ENCODE measurements at regions not wholly inside any gene's neighbourhood (a gene's known extent, or its start where the extent isn't known, plus 50 kb on each side); places are given as distances from the start of the nearest gene placed in this dataset.
"Not testable (repeated sequence)": the region's sequence is repeated elsewhere in the genome, so short reads cannot be mapped to it uniquely, and the experiment has no call there.

GRCh38 chr15:79492065-79492464 lies 59.9 kb downstream of the MINAR1 start:
- no peak for FAIRE-seq
- no peak for DNase-seq (ENCODE audit: extremely low spot score, insufficient read length, low read depth)

- no peak for DNase-seq (ENCODE audit: extremely low spot score, insufficient read length, low read depth)
- FAIRE-seq = no peak
These were observed 62.3 kb downstream of the MINAR1 start for GRCh38 chr15:79494384-79494909.

- no peak for FAIRE-seq
- no peak for DNase-seq (ENCODE audit: extremely low spot score, insufficient read length, low read depth)
These were observed 63.0 kb downstream of the MINAR1 start for GRCh38 chr15:79494963-79495755.

GRCh38 chr15:79495775-79496174 lies 63.6 kb downstream of the MINAR1 start:
- FAIRE-seq = no peak

GRCh38 chr15:79496838-79497237 lies 64.7 kb downstream of the MINAR1 start:
- FAIRE-seq (no peak), DNase-seq (ENCODE audit: extremely low spot score, insufficient read length, low read depth) (no peak)

More at GRCh38 chr15:79495775-79496174, 63.6 kb downstream of the MINAR1 start:
- no peak for DNase-seq (ENCODE audit: extremely low spot score, insufficient read length, low read depth)

- FAIRE-seq = no peak
- DNase-seq (ENCODE audit: extremely low spot score, insufficient read length, low read depth) = no peak
These were observed 69.0 kb downstream of the MINAR1 start for GRCh38 chr15:79501086-79501485.

GRCh38 chr15:79505956-79506355 lies 73.8 kb downstream of the MINAR1 start:
- FAIRE-seq (no peak), DNase-seq (ENCODE audit: extremely low spot score, insufficient read length, low read depth) (no peak)

- FAIRE-seq; DNase-seq (ENCODE audit: extremely low spot score, insufficient read length, low read depth): not testable (repeated sequence)
These were observed 80.7 kb downstream of the MINAR1 start for GRCh38 chr15:79512844-79513243.

- no peak for DNase-seq (ENCODE audit: extremely low spot score, insufficient read length, low read depth)
- FAIRE-seq = no peak
These were observed 81.3 kb downstream of the MINAR1 start for GRCh38 chr15:79513417-79513816.

GRCh38 chr15:79513940-79514339 lies 81.8 kb downstream of the MINAR1 start:
- FAIRE-seq (no peak), DNase-seq (ENCODE audit: extremely low spot score, insufficient read length, low read depth) (no peak)

GRCh38 chr15:79515300-79516027 lies 83.3 kb downstream of the MINAR1 start:
- DNase-seq (ENCODE audit: extremely low spot score, insufficient read length, low read depth) (no peak), FAIRE-seq (no peak)

- DNase-seq (ENCODE audit: extremely low spot score, insufficient read length, low read depth) = no peak
- no peak for FAIRE-seq
These were observed 84.0 kb downstream of the MINAR1 start for GRCh38 chr15:79516155-79516554.

GRCh38 chr15:79516646-79517045 lies 84.5 kb downstream of the MINAR1 start:
- no peak for DNase-seq (ENCODE audit: extremely low spot score, insufficient read length, low read depth)
- no peak for FAIRE-seq

GRCh38 chr15:79519628-79520027 lies 87.5 kb downstream of the MINAR1 start:
- no peak for DNase-seq (ENCODE audit: extremely low spot score, insufficient read length, low read depth)
- FAIRE-seq = no peak

- DNase-seq (ENCODE audit: extremely low spot score, insufficient read length, low read depth) (no peak), FAIRE-seq (no peak)
These were observed 88.5 kb downstream of the MINAR1 start for GRCh38 chr15:79520654-79521053.

GRCh38 chr15:79522656-79523055 lies 90.5 kb downstream of the MINAR1 start:
- FAIRE-seq (no peak), DNase-seq (ENCODE audit: extremely low spot score, insufficient read length, low read depth) (no peak)

- FAIRE-seq (no peak), DNase-seq (ENCODE audit: extremely low spot score, insufficient read length, low read depth) (no peak)
These were observed 91.1 kb downstream of the MINAR1 start for GRCh38 chr15:79523266-79523665.

GRCh38 chr15:79524531-79524930 lies 92.4 kb downstream of the MINAR1 start:
- DNase-seq (ENCODE audit: extremely low spot score, insufficient read length, low read depth) (no peak), FAIRE-seq (no peak)

GRCh38 chr15:79526376-79526775 lies 94.2 kb downstream of the MINAR1 start:
- FAIRE-seq = no peak

GRCh38 chr15:79527821-79528220 lies 95.7 kb downstream of the MINAR1 start:
- no peak for DNase-seq (ENCODE audit: extremely low spot score, insufficient read length, low read depth)
- FAIRE-seq = no peak

More at GRCh38 chr15:79526376-79526775, 94.2 kb downstream of the MINAR1 start:
- DNase-seq (ENCODE audit: extremely low spot score, insufficient read length, low read depth) = no peak

- DNase-seq (ENCODE audit: extremely low spot score, insufficient read length, low read depth) (no peak), FAIRE-seq (no peak)
These were observed 97.1 kb downstream of the MINAR1 start for GRCh38 chr15:79529157-79529785.

Measured in GM18507 (cell line).